ENCODE measurements at regions not wholly inside any gene's neighbourhood (a gene's known extent, or its start where the extent isn't known, plus 50 kb on each side); places are given as distances from the start of the nearest gene placed in this dataset.
A peak's percentile ranks its signal among the peaks of the same experiment; 100 is the strongest.

DNA sequence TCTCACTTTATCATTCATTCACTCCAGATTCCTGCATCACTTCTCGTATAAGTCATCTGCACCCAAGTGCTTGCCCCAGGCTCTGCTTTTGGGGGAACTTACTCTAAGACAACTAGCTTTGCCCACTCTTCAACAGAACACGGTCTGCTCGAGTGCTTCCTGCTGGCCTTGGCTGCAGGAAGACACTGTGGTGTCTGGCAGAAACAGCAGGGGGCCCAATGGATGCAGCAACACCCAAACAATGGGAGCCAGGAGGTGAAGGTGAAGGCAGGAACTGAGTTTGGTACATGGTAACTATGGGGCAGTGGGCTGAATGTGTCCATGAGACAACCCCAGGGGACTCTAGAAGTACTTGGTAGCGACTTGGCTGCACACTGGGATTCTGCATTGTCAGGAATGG is 344.0 kb downstream of the REEP3 start:
- H3K4me3 ChIP-seq (replicated peaks in 1 of 2; ENCODE audit: low read depth in 2 of 2, low read length in 2 of 2), result no peak overlapping the region
- DNase-seq (ENCODE audit: low read depth in 2 of 2), result no peak
- no peak for TF ChIP-seq CTCF (IDR thresholded peaks at IDR 0.05; ENCODE audit: low read depth, low read length)

- peak; percentile 70 to 72 for DNase-seq (ENCODE audit: low read depth in 2 of 2)
- TF ChIP-seq CTCF (IDR thresholded peaks at IDR 0.05; ENCODE audit: low read depth, low read length), result peak; percentile 81
- H3K4me3 ChIP-seq (replicated peaks in 1 of 2; ENCODE audit: low read depth in 2 of 2, low read length in 2 of 2), result no peak overlapping the region
Measured at GRCh38 chr10:63866075-63866746, 345.0 kb downstream of the REEP3 start.

- no peak overlapping the region for H3K4me3 ChIP-seq (replicated peaks in 1 of 2; ENCODE audit: low read depth in 2 of 2, low read length in 2 of 2)
- peak; percentile 35 to 47 for DNase-seq (ENCODE audit: low read depth in 2 of 2)
- peak; percentile 16 for TF ChIP-seq CTCF (IDR thresholded peaks at IDR 0.05; ENCODE audit: low read depth, low read length)
Measured at GRCh38 chr10:63866747-63867140, 345.5 kb downstream of the REEP3 start.

- H3K4me3 ChIP-seq (replicated peaks in 1 of 2; ENCODE audit: low read depth in 2 of 2, low read length in 2 of 2), result no peak overlapping the region
- TF ChIP-seq CTCF (IDR thresholded peaks at IDR 0.05; ENCODE audit: low read depth, low read length), result no peak
- DNase-seq (ENCODE audit: low read depth in 2 of 2), result no peak
Measured at GRCh38 chr10:63878428-63878827, 357.2 kb downstream of the REEP3 start.

- no peak for DNase-seq (ENCODE audit: low read depth in 2 of 2)
- no peak overlapping the region for H3K4me3 ChIP-seq (replicated peaks in 1 of 2; ENCODE audit: low read depth in 2 of 2, low read length in 2 of 2)
- no peak for TF ChIP-seq CTCF (IDR thresholded peaks at IDR 0.05; ENCODE audit: low read depth, low read length)
Measured at GRCh38 chr10:63883861-63884260, 362.7 kb downstream of the REEP3 start.

GRCh38 chr10:63884426-63884825 is 363.2 kb downstream of the REEP3 start:
- no peak for DNase-seq (ENCODE audit: low read depth in 2 of 2)
- no peak for TF ChIP-seq CTCF (IDR thresholded peaks at IDR 0.05; ENCODE audit: low read depth, low read length)
- no peak overlapping the region for H3K4me3 ChIP-seq (replicated peaks in 1 of 2; ENCODE audit: low read depth in 2 of 2, low read length in 2 of 2)

DNA sequence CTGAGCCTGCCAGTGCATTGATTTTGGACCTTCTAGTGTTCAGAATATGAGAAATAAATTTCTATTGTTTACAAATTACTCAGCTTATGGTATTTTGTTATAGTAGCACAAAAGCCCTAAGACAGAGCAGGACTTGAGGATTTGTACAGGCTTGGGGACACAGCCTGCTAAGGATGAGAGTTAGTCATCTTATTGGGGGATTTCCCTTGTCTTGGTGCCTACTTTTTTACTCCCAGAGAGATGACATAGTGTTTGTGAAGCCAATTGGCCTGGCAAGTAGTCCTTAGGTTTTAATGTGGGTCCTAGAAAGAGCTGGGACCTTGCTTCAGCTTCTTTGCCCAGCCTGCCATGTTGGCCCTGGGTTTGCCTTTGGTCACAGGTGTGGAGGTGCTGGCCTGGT is 364.0 kb downstream of the REEP3 start:
- no peak for TF ChIP-seq CTCF (IDR thresholded peaks at IDR 0.05; ENCODE audit: low read depth, low read length)
- H3K4me3 ChIP-seq (replicated peaks in 1 of 2; ENCODE audit: low read depth in 2 of 2, low read length in 2 of 2), result no peak overlapping the region
- peak in 1 of 2 donors; percentile 6 for DNase-seq (ENCODE audit: low read depth in 2 of 2)
